Left lobe of liver (tissue), 2 donors: ENCODE measurements at regions not wholly inside any gene's neighbourhood (a gene's known extent, or its start where the extent isn't known, plus 50 kb on each side); places are given as distances from the start of the nearest gene placed in this dataset.
"Not testable (repeated sequence)": the region's sequence is repeated elsewhere in the genome, so short reads cannot be mapped to it uniquely, and the experiment has no call there.

Source experiments
- ATAC-seq: fragments of 200-7000 bp; cut with Tn5 transposase; one replicate; pipeline ENCODE4 v1.9.1; 2020; ENCODE audit warnings: mild to moderate bottlenecking, moderate library complexity
- DNase-seq: peaks from one replicate; pipeline ENCODE4 v3.0.0-alpha.2; 2020; ENCODE audit warnings: low spot score
- donor health status: DM: no; HTN: no; CAD: no; lungs with moderate emphysema.
- donor health status: DM: no; HTN: yes; CAD: no.

DNA sequence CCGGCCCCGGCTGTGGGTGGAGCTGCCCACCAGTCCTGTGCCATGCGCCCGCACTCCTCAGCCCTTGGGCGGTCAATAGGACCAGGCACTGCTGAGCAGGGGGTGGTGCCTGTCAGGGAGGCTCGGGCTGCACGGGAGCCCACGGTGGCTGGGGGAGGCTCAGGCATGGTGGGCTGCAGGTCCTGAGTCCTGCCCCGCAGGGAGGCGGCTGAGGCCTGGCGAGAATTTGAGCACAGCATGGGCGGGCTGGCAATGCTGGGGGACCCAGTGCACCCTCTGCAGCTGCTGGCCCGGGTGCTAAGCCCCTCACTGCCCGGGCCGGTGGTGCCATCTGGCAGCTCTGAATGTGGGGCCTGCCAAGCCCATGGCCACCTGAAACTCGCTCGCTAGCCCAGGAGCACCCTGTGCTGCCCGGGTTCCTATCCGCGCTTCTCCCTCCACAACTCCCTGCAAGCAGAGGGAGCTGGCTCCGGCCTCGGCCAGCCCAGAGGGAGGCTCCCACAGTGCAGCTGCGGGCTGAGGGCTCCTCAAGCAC lies 1371.1 kb downstream of the FSCB start:
- no peak for DNase-seq
- ATAC-seq: no peak

DNA sequence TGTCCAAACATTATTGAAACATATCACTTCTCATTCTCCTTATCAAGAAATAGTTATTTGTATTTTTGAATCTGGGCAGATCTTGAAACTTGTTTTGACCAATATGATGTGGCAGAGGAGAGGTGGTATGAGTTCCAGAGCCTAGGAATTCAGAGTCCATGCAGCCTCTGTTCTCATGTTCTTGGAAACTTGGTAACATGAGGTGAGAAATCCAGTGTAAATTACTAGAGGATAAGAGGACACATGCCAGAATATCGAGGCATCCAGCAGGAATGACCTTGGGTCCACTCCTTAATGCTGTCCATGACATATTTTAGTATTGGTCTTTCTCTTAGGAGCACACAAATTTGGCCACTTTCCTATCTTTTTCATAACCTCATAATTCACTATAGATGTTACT lies 1374.6 kb downstream of the FSCB start:
- ATAC-seq (no peak), DNase-seq (no peak)

DNA sequence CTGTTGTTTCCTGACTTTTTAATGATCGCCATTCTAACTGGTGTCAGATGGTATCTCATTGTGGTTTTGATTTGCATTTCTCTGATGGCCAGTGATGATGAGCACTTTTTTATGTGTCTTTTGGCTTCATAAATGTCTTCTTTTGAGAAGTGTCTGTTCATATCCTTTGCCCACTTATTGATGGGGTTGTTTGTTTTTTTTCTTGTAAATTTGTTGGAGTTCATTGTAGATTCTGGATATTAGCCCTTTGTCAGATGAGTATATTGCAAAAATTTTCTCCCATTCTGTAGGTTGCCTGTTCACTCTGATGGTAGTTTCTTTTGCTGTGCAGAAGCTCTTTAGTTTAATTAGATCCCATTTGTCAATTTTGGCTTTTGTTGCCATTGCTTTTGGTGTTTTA lies 1378.7 kb downstream of the FSCB start:
- not testable (repeated sequence) for DNase-seq, ATAC-seq

DNA sequence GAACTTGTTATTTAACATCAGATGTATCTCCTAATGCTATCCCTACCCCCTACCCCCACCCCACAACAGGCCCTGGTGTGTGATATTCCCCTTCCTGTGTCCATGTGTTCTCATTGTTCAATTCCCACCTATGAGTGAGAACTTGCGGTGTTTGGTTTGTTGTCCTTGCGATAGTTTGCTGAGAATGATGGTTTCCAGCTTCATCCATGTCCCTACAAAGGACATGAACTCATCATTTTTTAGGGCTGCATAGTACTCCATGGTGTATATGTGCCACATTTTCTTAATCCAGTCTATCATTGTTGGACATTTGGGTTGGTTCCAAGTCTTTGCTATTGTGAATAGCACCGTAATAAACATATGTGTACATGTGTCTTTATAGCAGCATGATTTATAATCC lies 1379.2 kb downstream of the FSCB start:
- ATAC-seq, DNase-seq: not testable (repeated sequence)

DNA sequence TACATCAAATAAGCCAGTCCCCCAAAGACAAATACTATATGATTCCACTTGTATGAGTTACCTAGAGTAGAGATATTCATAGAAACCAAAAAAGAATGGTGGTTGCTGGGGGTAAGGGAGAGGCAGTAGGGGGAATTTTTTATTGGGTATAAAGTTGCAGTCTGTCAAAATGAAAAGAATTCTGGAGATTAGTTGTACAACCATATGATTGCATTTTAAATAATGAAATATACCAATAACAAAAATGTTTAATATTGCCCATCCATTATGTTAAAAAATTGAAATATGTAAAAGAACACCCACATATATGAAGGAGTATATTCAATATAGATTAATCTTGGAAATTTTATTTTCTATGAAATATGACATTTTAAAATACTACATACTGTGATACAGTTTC lies 1383.5 kb downstream of the FSCB start:
- ATAC-seq (no peak), DNase-seq (no peak)

DNA sequence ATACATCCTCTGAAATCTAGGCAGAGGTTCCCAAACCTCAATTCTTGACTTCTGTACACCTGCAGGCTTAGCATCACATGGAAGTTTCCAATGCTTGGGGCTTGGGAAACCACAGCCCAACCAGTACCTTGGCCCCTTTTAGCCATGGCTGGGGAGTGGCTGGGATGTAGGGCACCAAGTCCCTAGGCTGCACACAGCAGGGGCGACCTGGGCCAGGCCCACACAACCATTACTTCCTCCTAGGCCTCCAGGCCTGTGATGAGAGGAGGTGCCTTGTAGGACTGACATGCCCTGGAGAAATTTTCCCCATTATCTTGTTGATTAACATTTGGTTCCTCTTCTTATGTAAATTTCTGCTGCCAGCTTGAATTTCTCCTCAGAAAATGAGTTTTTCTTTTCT lies 1387.4 kb downstream of the FSCB start:
- no peak for ATAC-seq
- no peak for DNase-seq

DNA sequence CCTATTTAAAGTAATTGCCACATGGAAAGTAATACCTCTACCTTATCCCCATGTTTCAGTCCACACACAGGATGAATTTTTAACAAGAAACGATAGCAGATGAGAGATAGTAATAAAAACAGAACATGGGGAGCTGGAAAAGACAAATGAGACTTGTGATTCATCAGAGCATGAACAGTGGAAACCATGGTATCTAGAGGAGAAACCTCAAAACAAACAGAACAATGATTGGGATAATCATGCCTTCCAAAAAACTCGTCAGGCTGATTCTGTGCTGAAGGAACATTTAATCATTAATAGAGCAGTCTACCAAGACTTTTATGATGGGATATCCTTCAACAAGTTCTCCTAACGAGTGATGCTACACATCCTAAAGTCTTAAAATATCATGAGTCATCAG lies 1390.7 kb downstream of the FSCB start:
- ATAC-seq (no peak), DNase-seq (no peak)

DNA sequence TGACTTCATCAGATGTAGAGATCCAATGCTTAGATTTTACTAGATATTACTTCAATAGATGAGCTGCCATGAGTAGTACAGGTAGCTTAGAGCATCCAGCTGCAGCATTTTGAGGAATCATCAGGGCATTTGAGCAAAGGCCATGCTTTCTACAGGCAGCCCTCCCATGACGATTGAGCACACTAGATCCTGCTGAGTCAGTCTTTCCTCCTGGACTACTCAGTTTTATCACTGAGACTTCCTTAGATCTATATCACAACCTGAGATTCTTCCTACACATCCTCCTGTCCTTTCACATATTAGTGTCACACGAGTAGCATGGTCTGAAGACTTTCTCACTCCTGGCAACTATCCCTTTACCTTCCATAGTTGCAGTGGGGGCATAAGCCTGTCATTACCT lies 1401.8 kb downstream of the FSCB start:
- no peak for ATAC-seq
- DNase-seq: no peak

DNA sequence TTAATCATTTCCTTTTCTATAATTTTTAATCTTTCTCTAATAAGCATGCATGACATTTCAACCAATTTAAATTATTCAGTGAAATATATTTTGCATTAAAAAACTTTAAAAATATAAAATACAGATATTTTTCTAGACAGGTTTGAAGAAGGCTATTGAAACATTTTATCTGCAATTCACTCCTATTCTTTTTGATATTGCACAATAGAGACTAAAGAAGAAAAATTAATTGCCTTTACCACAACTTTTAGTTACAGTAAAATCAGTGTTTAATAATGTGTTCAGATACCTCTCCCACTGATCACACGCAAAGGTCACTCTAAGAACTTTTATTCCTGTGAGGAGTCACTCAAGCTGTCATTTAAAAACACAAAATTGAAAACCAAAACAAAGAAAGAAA lies 1416.7 kb downstream of the FSCB start:
- ATAC-seq (no peak), DNase-seq (no peak)

DNA sequence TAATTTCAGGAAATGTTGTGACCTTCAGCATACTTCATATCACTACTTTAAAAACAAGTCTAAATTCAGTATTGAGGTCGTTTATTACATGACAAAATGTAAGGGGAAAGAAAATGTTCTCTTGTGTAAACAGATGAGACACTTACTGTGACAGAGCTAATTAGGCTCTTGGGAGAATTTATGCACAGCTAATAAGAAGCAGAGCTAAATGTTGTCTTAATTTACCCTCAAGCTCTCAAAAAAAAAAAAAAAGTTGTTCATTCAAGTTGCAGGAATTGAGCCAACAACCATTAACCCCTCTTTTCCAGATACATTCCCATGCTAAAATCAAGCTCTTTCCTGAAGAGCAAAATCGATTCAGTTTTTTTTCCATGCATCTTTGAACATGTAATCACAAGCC lies 1419.4 kb downstream of the FSCB start:
- no peak for ATAC-seq
- DNase-seq: no peak

DNA sequence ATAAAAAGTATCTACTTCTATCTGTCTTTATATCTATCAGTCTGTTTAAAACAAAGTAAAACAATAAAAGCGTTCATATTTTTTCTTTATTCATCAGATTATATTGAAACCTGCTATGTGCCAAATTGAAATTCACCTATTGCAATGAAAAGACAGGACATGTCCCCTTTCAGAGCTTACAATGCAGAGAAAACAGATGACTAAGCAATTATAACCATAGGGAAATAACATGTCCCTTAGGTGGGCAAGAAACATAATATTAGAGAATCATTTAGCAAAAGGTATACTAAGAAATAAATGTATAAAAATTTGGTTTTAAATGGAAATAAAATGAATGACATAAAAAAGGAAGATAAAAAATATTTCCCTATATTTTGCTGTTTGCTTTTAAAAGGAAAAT lies 1421.3 kb downstream of the FSCB start:
- ATAC-seq (no peak), DNase-seq (no peak)

DNA sequence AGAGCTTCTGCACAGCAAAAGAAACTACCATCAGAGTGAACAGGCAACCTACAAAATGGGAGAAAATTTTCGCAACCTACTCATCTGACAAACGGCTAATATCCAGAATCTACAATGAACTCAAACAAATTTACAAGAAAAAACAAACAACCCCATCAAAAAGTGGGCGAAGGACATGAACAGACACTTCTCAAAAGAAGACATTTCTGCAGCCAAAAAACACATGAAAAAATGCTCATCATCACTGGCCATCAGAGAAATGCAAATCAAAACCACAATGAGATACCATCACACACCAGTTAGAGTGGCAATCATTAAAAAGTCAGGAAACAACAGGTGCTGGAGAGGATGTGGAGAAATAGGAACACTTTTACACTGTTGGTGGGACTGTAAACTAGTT lies 1439.7 kb downstream of the FSCB start:
- ATAC-seq, DNase-seq: not testable (repeated sequence)

DNA sequence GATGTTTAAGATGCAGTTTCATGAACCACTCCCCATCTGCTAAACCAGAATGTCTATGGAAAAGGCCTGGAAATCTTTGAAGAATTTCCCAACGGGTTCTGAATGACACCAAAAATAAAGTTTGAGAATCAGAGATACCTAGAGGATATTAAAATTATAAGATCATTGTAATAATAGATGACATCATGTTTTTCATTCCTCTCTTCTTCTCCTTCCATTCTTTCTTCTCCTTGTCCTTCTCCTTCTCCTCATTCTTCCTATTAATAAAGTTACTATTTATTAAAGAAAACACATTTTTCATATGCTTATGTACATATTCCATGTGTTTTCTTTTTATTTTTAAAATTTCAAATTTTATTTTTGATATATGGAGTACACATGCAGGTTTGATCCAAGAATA lies 1449.4 kb downstream of the LRFN5 start:
- no peak for DNase-seq
- no peak for ATAC-seq

DNA sequence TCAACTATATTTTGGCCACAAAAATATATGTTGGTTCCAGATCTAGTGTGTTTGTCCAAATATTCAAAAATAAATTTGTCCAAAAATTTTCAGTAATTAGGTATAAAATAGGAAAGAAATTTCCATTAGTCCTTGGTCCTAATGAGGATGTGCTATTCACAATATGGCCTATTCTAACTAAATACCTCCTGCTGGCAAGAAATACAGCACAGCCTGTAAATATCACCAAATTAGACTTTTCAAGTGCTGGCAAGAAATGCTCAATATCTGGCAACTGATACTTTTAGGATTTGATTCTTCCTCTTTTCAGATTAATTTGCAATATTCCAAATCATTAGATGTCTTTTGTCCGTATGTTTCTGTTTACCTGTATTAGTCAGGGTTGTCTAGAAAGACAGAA lies 1446.2 kb downstream of the LRFN5 start:
- ATAC-seq (no peak), DNase-seq (no peak)

DNA sequence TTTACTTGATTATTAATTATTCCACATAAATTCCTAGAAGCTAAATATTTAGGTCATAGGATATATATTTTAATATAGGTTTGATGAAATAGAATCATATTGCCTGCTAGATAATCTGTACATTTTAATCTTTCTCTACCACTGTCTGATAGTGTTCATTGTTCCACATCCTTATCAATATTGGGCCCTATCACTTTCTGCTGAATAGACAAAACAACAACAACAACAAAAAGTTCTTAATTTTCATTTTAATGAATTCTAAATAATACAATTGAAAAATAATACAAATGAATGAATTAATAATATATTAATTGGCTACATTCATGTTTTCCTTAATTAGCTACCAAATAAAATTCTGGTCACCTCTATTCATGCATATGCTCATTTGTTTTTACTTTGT lies 1437.2 kb downstream of the LRFN5 start:
- DNase-seq (no peak), ATAC-seq (no peak)

DNA sequence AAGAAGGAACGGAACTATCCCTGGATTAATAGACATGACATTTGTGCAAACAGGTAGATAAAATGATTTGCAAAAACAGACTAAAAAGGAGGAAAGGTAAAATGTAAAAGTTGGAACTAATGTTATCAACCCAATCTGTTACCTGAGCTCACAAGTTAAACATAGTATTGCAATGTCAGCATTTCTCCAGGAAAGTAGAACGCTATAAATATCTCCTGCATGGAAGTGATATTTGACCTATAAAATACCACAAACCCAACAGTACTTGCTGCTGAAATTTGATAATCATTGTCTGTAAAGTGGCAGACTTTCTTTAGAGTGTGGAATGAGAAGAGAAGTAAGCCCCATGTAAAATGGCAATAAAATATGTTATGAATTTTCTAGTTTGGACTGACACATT lies 1435.7 kb downstream of the LRFN5 start:
- DNase-seq (no peak), ATAC-seq (no peak)

DNA sequence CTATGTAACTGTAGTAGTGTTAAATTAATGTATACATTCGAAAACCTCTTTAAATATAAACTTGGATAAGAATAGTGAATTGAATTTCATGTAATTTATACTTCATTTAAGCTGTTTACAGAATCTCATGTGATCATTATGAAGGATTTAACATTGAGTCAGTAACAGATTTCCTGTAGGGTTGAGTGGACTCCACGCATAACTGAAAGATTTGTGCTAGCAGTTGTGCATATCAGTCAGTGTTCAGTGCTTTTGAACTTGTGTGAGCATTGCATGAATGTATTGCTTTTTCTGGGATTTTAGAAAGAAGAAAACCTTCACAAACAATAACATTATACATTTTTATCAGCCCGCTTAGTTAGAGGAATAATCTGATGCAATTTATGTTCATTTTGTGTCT lies 1435.3 kb downstream of the LRFN5 start:
- DNase-seq (no peak), ATAC-seq (no peak)

DNA sequence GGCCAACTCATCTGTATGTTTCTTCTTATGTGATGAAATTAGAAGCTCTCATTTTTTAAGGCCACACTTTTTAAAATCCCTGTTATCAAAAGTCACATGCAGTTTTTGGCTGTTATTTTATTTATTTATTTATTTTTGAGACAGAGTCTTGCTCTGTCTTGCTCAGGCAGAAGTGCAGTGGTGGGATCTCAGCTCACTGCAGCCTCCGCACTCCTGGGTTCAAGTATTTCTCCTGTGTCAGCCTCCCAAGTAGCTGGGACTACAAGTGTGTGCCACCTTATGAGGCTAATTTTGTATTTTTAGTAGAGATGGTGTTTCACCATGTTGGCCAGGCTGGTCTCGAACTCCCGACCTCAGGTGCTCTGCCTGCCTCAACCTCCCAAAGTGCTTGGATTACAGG lies 1434.5 kb downstream of the LRFN5 start:
- DNase-seq (no peak), ATAC-seq (no peak)

DNA sequence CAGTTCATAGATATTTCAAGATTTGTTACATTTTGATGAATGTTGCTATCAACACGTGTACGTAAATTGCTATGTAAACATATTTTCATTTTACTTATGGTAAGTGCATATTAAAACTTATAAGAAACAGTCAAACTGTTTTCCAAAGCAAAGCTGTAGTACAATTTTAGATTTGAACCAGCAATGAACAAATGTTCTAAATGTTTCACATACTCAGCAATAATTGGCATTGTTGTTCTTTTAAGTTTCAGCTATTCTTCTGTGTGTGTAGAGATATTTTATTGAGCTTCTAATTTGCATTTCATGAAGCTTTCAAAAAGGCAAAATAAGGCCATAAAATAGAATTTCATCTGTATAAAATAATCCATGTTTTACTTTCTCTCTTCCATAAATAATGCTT lies 1433.2 kb downstream of the LRFN5 start:
- ATAC-seq: no peak
- no peak for DNase-seq

DNA sequence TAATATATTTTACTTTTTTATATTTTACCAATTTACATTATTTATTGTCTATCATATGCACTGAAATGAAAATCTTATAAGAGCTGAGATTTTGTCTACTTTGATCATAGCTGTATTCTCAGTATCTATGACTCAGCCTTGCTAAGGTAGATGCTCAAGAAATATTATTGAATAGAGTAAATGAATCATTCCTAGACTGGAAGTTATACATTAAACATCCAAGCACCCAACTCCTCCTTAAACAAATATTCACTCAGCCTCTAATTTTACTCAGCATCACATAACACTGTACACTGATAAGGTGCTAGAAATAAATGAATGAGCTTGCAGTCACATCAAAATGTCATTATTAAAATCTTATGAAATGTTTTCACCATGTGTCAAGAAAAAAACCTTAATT lies 1424.9 kb downstream of the LRFN5 start:
- no peak for DNase-seq
- ATAC-seq: no peak

DNA sequence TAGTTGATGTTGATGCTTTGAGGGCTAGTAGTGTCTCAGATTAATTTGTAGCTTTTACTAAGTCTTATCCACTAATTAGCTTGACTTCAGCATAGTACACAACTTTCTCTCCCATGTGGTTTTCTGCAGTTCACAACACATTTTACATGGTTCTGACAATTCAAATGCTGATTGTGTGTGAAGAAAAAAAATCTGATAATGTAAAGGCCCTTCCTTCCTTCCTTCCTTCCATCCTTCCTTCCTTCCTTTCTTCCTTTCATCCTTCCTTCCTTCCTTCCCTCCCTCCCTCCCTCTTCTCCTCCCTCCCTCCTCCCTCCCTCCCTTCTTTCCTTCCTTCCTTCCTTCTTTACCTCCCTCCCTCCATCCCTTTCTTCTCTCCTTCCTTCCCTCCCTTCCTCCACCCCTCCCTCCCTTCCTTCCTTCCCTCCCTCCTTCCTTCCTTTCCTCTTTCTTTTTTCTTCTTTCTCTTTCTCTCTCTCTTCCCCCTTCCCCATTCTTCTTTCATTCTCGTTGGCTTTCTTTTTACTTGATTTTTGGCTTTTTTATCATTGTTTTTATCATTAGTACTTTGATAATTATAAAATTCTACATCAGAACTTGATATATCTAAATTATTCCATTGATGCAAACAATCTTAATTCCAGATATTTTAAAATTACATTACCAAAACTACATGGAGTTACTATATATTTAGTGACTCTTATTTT lies 1415.6 kb downstream of the LRFN5 start:
- ATAC-seq (no peak), DNase-seq (no peak)

DNA sequence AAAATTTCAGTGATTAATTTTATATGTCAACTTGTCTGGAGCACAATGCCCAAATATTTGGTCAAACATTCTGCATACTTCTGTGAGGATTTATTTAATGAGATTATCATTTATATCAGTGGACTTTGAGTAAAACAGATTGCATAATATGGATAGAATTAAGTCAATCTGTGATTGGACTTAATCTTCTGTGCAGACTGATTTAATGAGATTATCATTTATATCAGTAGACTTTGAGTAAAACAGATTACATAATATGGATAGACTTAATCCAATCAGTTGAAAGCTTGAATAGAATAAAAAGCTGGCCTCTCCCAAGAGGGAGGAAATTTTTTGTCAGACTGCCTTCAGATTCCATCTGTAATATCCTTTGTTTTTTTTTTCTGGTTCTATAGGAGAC lies 1413.2 kb downstream of the LRFN5 start:
- ATAC-seq: no peak
- DNase-seq: no peak

DNA sequence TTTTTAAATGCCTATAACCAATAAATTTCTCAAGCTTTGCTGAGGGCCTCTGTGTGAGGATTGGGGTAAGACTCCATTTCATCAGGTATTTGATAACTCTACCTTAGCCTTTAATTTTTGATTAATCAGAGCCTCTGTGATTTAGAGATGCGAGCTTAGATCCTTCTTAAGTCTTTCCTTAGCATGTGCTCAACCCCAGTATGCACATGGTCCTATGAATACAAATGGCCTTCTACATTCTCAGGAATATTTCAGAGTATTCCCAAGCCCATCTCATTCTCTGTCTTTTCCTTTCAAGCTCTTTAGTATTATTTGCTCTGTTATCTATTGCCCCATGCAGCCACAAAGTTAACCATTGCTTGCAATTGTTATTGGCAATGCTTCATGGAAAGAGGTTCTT lies 1407.7 kb downstream of the LRFN5 start:
- no peak for ATAC-seq

More for the DNA sequence above, 1407.7 kb downstream of the LRFN5 start:
- DNase-seq: no peak
